ENCODE measurements at regions not wholly inside any gene's neighbourhood (a gene's known extent, or its start where the extent isn't known, plus 50 kb on each side); places are given as distances from the start of the nearest gene placed in this dataset.

DNA sequence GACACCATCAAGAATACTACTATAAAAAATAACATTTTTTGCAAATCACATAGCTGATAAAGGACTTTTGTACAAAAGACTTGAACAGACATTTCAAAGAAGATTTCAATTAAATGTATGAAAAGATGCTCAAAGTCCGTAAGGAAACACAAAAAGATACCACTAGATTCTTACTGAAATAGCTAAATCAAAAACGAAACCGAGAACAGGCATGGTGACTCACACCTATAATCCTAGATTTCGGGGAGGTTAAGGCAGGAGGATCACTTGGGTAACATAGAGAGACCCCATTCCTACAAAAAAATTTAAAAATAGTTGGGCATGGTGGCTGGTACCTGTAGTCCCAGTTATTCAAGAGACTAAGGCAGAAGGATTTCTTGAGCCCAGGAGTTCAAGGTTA lies 520.2 kb upstream of the GRM3 start:
- TF ChIP-seq EZH2 (IDR thresholded peaks at IDR 0.05) (no peak), POLR2AphosphoS5 (IDR thresholded peaks at IDR 0.05; ENCODE audit: borderline replicate concordance, low read depth, low read length) (no peak), FOXP2 (optimal IDR thresholded peaks at IDR 0.05; ENCODE audit: control extremely low read depth, extremely low read length, insufficient read depth) (no peak)

Measured in SK-N-MC (cell line).